ENCODE measurements at regions not wholly inside any gene's neighbourhood (a gene's known extent, or its start where the extent isn't known, plus 50 kb on each side); places are given as distances from the start of the nearest gene placed in this dataset.

DNA sequence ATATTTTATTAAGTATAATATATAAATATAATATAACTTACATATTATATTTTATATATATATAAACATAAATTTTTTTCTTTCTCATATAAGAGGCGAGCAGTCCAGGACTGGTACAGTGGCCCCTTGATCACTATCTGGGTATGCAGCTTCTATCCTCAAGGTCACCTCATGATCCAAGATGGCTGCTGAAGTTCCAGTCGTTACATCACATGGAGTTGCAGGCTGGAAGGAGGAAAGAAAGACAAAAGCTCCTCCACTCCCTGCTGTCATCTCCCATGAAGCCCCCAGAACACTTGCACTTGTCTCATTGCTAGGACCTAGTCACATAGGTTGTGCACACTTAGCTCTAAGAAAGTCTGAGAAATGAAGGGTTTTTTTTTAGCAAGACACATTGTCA lies 145.1 kb upstream of the SLC1A4 start:
- TF ChIP-seq POLR2A (IDR thresholded peaks at IDR 0.05) (no peak), EP300 (IDR thresholded peaks at IDR 0.05) (no peak)
- TF ChIP-seq, protein P1, sequence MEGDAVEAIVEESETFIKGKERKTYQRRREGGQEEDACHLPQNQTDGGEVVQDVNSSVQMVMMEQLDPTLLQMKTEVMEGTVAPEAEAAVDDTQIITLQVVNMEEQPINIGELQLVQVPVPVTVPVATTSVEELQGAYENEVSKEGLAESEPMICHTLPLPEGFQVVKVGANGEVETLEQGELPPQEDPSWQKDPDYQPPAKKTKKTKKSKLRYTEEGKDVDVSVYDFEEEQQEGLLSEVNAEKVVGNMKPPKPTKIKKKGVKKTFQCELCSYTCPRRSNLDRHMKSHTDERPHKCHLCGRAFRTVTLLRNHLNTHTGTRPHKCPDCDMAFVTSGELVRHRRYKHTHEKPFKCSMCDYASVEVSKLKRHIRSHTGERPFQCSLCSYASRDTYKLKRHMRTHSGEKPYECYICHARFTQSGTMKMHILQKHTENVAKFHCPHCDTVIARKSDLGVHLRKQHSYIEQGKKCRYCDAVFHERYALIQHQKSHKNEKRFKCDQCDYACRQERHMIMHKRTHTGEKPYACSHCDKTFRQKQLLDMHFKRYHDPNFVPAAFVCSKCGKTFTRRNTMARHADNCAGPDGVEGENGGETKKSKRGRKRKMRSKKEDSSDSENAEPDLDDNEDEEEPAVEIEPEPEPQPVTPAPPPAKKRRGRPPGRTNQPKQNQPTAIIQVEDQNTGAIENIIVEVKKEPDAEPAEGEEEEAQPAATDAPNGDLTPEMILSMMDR (IDR thresholded peaks at IDR 0.05) = no peak
